ENCODE measurements at regions not wholly inside any gene's neighbourhood (a gene's known extent, or its start where the extent isn't known, plus 50 kb on each side); places are given as distances from the start of the nearest gene placed in this dataset.

GRCh38 chr3:41117398-41117870 is 81.9 kb upstream of the CTNNB1 start:
- no peaks in the 10 kb centered on the region for H3K9me3 Mint-ChIP-seq
- intact Hi-C loops (cut with micrococcal nuclease): loop anchor here (10.0 kb wide), 1 partner anchor 533 kb away; no protein-coding TSS in a partner anchor
- no peaks in the 10 kb centered on the region for H3K36me3 Mint-ChIP-seq (ENCODE audit: low read depth)
- peaks cover 12% of the 10 kb centered on the region for H3K4me1 Mint-ChIP-seq
- H3K4me3 Mint-ChIP-seq: peak overlapping the region; percentile 36
- peaks cover 14% of the 10 kb centered on the region for H3K27me3 Mint-ChIP-seq
- no peak overlapping the region for H3K27ac Mint-ChIP-seq
- no peak for TF ChIP-seq CTCF (IDR thresholded peaks at IDR 0.05)
- CTCF ChIA-PET: no interaction called here
- peak; percentile 73 for ATAC-seq (ENCODE audit: low read depth)
- POLR2A ChIA-PET: no interaction called here
- peak; percentile 24 for DNase-seq

GRCh38 chr3:41118461-41119390 is 80.6 kb upstream of the CTNNB1 start:
- Mint-ChIP-seq H3K27ac (no peak overlapping the region), H3K9me3 (no peaks in the 10 kb centered on the region), H3K27me3 (peaks cover 14% of the 10 kb centered on the region), H3K4me1 (peaks cover 12% of the 10 kb centered on the region), H3K4me3 (no peak overlapping the region), H3K36me3 (ENCODE audit: low read depth) (no peaks in the 10 kb centered on the region)
- intact Hi-C loops (cut with micrococcal nuclease): loop anchor here (10.0 kb wide), 1 partner anchor 534 kb away; no protein-coding TSS in a partner anchor
- ChIA-PET CTCF (no interaction called here), POLR2A (no interaction called here)
- DNase-seq (no peak), ATAC-seq (ENCODE audit: low read depth) (no peak)
- no peak for TF ChIP-seq CTCF (IDR thresholded peaks at IDR 0.05)

GRCh38 chr3:41120460-41120859 is 78.8 kb upstream of the CTNNB1 start:
- Mint-ChIP-seq H3K4me3 (no peak overlapping the region), H3K9me3 (peaks cover 3% of the 10 kb centered on the region), H3K36me3 (ENCODE audit: low read depth) (no peaks in the 10 kb centered on the region), H3K27me3 (peaks cover 14% of the 10 kb centered on the region), H3K4me1 (peaks cover 12% of the 10 kb centered on the region), H3K27ac (no peak overlapping the region)
- intact Hi-C loops (cut with micrococcal nuclease): no loop called here
- ChIA-PET POLR2A (no interaction called here), CTCF (no interaction called here)
- no peak for ATAC-seq (ENCODE audit: low read depth)
- DNase-seq: no peak
- no peak for TF ChIP-seq CTCF (IDR thresholded peaks at IDR 0.05)

- no peaks in the 10 kb centered on the region for H3K4me1 Mint-ChIP-seq
- ATAC-seq (ENCODE audit: low read depth) (no peak), DNase-seq (no peak)
- ChIA-PET POLR2A (no interaction called here), CTCF (no interaction called here)
- TF ChIP-seq CTCF (IDR thresholded peaks at IDR 0.05): no peak
- H3K4me3 Mint-ChIP-seq: no peak overlapping the region
- no peaks in the 10 kb centered on the region for H3K36me3 Mint-ChIP-seq (ENCODE audit: low read depth)
- H3K27me3 Mint-ChIP-seq: peaks cover 22% of the 10 kb centered on the region
- no peak overlapping the region for H3K27ac Mint-ChIP-seq
- peaks cover 15% of the 10 kb centered on the region for H3K9me3 Mint-ChIP-seq
- intact Hi-C loops (cut with micrococcal nuclease): no loop called here
Observed at GRCh38 chr3:41125258-41125657, 74.0 kb upstream of the CTNNB1 start.

- H3K4me3 Mint-ChIP-seq: no peak overlapping the region
- no peaks in the 10 kb centered on the region for H3K4me1 Mint-ChIP-seq
- peaks cover 16% of the 10 kb centered on the region for H3K27me3 Mint-ChIP-seq
- no peak for TF ChIP-seq CTCF (IDR thresholded peaks at IDR 0.05)
- no peak for DNase-seq
- POLR2A ChIA-PET: no interaction called here
- no peak for ATAC-seq (ENCODE audit: low read depth)
- no peaks in the 10 kb centered on the region for H3K36me3 Mint-ChIP-seq (ENCODE audit: low read depth)
- H3K9me3 Mint-ChIP-seq: peaks cover 19% of the 10 kb centered on the region
- CTCF ChIA-PET: no interaction called here
- intact Hi-C loops (cut with micrococcal nuclease): no loop called here
- no peak overlapping the region for H3K27ac Mint-ChIP-seq
Observed at GRCh38 chr3:41126472-41126871, 72.8 kb upstream of the CTNNB1 start.
